GM18502 (cell line): ENCODE measurements at regions not wholly inside any gene's neighbourhood (a gene's known extent, or its start where the extent isn't known, plus 50 kb on each side); places are given as distances from the start of the nearest gene placed in this dataset.

Experiments used
- ATAC-seq: cut with Tn5 transposase; IDR thresholded peaks from one replicate; pipeline ENCODE4 v1.9.1; 2021; ENCODE audit warnings: mild to moderate bottlenecking; ENCODE audit not compliant: unreplicated experiment, poor library complexity

DNA sequence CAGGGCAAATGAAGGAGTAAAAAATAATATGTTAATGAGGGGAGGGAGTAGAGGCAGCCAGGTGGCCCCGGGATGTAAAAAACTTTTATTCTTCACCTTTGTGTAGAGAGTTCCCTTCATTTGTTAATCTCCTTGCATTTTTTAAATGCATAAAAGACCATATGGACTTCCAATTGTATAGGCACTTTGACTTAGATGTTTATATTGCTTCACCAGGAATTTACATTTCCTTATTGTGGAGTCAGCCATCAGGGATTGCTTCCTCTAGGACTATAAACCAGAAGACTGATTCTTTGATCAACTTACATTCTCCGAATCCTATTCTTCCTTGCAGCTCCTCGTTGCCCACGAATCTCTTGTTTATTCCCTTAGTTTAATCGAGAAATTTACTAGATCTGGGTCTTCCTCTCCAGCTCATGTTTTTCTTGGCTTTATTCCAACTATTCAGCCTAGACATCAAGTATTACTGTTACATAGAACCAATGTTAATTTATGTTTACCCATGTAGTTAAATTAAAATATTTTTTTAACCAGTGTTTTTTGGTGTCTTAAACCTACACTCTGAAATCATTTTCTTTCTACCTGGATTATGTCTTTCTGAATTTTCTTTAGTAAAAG is 1187.0 kb upstream of the SLC10A2 start:
- ATAC-seq: no peak

DNA sequence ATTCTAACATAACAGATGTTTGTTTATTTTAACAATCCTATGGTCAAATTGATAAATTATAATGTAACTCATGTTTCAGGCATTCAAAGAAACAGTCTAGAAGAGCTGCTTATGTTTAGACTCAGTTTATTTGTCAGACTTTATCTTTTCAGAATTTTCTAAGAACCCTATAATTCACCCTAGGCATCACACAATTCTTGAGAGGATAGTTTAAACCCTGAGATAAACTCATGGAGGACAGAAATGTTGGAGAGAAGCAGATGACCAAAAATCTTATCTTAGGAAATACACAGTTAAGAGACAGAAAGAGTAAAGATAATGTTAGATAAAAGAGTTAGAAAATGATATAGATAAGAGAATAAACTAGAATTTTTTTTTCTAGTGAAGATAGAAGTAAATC is 1185.7 kb upstream of the SLC10A2 start:
- ATAC-seq: no peak

DNA sequence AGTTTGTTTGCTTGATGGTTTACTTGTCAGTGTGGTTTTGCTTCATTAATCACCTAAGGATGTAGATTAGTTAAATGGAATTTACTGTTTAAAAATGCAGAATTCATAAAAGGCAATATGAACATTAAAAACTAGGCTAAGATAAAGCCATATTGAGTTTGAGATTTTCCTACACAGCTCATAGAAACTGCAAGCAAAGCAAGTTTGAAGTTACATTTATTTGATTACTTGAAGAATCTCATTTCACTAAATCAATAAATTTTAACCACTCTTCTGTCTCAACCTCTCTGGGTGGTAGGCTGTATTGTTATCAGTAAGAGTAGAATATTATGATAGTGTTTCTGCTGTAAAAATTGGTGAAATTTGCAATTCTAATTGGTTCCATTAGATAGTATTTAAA is 1180.7 kb upstream of the SLC10A2 start:
- no peak for ATAC-seq

DNA sequence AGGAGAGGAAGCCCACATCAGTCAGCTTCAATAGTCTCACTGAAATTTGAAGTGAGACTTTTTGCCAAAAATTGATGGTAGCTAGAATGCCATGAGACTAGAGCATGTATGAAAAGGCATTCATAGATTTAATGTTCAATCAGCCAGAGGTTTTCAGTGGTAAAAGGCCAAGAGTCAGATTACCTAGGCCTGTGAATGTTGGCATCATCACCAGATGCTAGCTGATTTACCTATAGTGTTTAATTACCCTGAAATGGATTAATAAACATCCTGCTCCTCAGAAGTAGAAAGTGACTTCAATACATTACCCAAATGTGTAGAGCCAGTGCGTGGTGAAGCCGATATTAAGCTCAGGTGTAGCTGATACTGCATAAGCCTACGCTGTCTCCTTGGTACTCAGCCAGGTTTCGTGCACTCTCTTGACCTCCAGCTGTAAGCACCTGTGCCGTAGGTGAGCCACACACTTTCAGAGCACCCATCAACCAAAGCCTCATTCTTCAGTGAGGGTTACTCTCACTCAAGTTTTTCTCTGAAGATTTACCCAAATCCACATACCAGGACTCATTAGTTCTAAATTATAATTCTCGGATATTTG is 1140.3 kb upstream of the SLC10A2 start:
- no peak for ATAC-seq

DNA sequence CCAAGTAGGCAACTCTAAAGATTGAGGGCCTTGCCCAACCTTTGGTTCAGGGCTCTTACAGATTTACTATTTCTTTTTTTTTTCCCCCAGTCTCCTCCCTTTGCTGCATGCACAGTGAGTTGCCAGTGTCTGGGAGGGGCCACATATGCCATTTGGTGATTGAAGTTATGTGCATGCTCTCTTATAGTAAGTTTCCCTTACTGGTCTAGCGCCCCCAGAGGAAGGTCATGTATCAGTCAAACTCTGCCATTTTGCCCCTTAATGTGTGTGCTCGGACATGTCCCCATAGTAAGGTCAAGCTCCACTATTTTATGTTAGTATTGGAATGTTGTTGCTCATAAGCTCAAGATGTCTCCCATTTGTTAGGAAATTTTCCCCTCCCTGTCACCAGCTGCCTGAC is 1138.0 kb upstream of the SLC10A2 start:
- no peak for ATAC-seq

DNA sequence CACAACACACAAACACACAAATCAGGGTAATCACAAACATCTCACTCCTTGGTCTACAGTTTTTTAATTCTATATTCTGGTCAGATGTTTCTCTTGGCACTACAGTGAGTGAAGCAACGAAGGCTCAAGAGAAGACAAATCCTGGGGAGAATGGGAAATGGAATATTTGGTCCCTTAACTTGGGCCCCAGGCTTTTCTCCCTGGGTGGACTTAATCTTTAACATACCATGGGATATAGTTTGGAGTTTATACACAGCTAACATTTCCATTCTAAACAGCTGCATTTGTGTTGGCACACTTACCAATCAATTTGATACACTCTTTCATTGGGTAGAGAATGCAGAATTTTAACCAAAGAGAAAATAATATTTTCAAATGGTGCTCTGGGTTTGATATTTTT is 1132.6 kb upstream of the SLC10A2 start:
- no peak for ATAC-seq

DNA sequence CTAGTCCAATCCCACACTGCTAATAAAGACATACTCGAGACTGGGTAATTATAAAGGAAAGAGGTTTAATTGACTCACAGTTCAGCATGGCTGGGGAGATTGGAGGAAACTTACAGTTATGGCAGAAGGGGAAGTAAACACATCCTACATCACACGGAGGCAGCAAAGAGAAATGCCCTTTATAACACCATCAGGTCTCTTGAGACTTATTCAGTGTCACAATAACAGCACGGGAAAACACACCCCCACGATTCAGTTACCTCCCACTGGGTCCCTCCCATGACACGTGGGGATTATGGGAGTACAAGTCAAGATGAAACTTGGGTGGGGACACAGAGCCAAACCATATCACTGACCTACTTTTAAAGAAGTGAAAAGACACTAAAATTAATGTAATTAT is 1130.4 kb upstream of the SLC10A2 start:
- no peak for ATAC-seq

DNA sequence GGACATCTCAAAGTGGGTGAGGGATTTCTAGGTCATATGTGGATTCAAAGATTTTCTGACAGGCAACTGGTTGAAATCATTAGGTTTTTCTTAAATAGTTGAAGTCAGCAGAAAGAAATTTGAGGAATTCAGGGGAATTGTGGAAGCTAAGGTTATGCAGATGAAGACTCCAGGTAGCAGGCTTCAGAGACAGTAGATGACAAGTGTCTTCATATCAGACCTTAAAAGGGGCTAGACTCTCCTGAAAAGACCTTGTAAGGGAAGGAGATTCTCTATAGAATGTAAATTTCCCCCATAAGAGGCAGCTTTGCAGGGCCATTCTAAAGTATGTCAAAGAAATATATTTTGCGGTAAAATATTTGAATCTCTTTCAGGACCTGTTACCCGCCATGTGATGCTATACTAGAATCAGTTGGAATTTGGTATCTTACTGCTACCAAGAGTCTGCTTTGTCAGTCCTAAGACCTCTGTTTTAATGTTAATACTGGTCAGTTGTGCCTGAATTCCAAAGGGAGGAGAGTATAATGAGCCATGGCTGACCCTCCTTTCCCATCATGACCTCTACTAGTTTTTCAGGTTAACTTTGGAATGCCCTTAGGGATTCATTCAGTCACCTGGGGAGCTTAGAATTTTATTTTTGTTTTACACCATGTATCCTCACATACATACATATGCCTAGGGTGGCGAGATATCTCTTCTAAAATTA is 1115.5 kb upstream of the SLC10A2 start:
- ATAC-seq: no peak

DNA sequence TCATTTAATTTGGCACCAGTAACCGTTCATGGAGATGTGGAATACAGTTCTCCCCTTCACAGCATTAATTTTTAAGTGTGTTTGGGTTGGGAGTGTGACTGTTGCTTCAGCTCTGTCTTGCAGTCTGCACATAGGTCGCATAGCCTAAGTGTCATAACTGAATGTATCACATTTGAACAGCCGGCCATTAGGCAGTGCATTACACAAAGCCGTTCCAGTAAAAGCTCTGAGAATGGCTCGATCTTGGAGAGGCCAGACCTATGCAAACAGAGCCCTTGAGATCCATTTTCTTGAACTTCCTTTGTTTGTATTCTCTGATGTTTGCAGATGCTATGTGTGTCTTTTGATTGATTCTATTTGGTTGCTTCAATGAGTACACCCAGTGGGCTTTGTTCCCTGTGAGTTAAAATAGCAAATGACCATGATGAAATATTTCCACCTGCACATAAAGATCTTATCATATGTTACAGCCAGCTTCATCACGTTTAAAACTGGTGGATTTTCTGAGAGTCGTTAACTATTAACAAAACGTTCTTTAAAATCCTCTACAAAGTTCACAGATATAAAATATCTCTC is 1104.9 kb upstream of the SLC10A2 start:
- ATAC-seq: no peak

DNA sequence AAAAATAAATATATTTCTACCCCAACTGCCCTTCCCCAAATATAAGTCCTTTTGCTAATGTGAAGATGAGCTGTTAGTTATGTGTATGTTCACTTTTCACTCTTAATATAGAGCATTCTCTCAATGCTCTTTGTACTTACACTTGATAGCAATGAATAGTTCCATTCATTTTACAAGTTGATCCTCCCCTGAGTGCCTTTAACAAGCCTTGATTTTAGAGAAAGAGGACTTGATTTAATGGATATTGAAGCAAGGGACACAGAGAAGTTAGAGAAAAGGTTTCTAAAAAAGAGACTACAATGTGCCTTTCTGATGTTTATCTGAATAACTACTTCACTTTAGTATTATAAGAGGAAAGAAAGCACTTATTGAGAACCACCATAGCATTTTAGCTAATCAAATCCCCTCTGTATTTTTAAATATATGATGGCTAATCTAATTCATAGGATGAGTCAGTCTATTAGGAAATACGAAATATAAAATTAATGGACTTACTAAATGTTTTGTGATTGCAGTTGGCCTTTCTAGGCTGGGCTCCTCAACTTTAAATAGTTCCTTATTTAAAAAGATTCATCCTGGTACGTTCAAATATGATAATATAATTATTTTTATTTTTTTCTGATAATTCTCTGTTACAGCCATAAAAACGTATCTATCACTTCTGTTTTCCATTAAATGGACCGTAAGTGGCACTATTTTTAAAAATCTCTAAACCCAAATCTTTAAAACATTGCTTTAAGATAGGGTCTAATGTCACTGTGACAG is 1097.8 kb upstream of the SLC10A2 start:
- no peak for ATAC-seq

DNA sequence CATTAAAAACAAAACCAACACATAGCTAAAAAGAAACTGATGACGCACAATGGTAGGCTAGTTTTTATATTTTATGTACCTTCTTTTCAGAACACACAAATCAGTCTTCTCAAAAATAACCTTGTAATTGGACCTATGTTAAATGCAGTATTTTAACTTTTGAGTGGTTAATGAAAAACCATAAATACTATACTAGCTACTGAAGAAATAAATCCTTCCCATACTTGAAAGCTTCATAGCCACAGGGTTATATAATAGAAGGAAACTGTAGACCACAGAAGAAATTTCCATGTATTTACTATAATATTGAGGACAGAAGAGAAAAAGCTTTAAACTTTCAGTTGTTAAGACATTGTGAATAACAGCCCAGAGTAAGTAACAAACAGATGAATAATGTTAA is 1094.3 kb upstream of the SLC10A2 start:
- no peak for ATAC-seq

DNA sequence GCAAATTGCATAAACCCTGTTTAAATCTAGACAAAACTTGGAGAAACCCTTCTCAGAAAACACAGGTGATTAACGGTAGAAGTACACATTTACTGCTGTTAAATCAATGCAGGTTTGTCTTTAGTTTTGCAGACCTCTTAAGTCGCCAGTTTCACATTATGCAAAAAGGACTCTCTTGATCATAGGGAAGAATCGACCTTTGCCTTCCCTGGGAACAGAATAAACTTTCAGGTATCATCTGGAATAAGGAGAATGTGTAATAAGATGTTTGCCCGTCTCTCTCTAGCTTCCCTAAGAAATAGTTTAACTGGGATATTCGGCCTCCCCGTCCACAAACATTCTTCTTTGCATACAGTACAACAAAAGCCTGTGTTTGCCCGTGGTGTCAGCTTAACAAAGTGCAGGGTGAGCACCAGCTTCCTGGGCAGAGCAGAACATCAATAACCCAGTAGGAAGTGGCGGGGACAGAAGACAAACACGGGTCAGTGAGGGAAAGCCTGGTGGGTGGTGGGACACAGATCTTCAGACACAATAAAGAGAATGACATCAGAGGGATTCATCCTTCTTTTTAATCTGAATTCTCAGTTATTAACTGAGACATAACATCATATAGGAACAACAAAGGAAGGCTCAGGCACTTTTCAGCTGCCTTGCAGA is 1077.7 kb upstream of the SLC10A2 start:
- ATAC-seq: no peak

DNA sequence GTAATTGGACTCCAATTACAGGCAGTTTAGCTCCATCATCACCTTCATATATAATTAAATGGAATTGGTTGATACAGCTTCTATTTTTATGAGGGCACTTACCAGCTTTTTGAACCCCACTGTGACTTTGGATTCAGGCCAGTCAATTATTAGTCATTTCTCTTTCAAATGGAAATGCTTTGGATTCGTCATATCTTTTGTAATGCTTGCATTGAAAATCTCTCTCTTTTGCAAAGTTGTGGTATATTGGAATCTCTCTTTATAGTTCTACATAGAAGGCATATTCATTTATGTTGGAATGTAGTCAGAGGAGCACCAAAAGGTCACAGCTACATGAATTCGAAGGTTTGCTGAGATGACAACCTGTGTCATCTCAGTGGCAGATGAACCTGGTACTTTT is 1074.3 kb upstream of the SLC10A2 start:
- ATAC-seq: no peak

DNA sequence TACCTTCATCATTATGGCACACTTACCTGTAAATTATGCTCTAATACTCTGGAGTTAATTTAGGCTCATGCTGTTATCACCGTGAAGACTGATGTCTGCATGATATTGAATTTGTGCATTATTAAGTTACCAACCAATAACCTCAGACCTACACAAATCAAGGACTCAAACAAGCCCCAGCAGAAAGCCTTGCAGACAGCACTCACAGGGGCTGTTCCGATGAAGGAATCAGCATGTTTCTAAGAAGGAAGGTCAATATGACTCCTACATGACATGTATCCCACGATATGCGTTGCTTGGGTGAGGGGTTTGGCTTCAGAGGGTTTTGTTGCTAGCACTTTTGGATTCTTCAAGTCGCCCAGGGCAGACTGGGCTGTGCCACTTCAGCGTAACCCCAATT is 1071.2 kb upstream of the SLC10A2 start:
- no peak for ATAC-seq

DNA sequence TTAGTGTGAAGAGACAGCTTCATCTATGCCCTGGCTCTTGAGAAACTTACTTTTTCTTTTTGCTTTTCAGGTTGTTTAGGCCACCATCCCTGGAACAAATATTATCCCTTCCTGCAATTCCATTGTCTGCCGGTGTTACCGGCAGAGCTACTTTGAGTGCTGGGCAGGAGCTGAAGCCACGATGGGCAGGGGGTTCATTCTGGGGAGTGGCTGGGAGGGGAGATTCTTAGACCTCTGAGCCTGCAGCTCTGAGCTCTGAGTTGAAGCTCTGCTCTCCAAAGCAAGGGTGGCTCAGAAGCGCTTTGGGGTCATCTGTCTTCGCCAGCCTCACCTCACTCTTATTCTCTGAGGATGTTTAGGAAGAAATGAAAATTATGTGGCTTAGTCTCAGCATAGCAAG is 1066.6 kb upstream of the SLC10A2 start:
- no peak for ATAC-seq

DNA sequence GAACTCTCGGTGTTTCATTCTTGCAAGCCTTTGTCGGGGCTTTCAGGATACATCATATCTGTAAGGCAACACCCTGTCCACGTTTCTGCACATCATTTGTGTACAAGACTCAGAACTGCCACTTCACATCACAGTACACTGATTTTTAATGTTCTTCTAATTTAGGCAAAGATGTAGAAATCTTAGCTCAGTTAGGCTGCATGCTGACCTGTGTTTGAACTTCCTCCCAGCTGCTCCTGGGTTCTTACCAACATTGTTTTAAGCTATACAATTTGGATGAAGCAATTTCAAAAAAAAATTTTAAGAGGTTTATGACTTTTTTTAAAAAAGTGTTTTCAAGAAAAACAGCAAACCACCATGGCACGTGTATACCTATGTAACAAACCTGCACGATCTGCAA is 1047.9 kb upstream of the SLC10A2 start:
- ATAC-seq: no peak

DNA sequence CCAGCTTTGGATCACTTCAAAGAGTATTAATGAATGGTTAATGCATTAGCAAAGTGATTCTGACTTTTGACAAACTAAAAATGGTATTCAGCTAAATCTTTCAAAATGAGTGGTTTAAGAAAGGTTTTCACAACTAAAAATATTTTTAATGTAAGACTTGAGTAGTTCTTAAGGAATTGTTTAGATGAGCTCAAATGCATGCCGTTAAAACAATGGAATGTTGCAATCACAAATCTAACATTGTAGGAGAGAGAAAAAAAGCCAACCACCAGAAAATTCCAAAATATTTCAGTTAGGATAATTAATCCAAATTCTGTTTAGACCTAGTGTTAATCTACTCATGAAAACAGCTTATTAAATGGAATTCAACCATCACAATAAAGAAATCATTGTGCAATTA is 1044.8 kb upstream of the SLC10A2 start:
- no peak for ATAC-seq

DNA sequence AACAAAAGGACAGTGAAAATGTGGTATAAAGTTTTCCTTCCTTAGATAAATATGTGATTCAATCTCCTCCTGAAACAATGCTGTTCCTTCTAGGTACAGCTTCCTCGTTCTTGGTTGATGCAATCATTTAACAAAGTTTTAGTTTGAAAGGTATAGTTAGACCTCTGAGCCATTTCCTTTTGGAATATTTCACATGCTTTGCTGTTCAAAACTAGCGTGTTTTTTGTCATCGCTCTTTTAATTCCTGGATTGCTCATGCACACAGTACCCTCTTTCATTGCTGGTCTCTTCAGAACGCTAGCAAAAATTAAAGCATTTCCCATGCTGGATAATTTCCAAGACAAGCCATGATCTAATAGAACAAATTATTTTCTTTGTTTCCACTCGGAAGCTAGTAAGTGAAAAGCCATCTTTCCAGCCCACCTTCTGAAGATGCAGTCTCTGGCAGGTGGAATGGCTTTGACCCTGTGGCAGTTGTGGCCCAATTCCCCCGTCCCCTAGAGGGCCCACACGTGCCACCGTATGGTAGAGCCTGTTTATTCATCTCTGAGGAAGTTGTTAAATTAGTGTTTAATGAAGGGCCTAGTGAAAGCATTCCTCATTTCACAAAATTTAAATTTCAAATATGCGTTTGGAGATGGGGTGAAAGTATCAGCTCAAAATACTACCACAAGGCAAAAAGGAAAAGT is 1040.6 kb upstream of the SLC10A2 start:
- ATAC-seq: no peak

DNA sequence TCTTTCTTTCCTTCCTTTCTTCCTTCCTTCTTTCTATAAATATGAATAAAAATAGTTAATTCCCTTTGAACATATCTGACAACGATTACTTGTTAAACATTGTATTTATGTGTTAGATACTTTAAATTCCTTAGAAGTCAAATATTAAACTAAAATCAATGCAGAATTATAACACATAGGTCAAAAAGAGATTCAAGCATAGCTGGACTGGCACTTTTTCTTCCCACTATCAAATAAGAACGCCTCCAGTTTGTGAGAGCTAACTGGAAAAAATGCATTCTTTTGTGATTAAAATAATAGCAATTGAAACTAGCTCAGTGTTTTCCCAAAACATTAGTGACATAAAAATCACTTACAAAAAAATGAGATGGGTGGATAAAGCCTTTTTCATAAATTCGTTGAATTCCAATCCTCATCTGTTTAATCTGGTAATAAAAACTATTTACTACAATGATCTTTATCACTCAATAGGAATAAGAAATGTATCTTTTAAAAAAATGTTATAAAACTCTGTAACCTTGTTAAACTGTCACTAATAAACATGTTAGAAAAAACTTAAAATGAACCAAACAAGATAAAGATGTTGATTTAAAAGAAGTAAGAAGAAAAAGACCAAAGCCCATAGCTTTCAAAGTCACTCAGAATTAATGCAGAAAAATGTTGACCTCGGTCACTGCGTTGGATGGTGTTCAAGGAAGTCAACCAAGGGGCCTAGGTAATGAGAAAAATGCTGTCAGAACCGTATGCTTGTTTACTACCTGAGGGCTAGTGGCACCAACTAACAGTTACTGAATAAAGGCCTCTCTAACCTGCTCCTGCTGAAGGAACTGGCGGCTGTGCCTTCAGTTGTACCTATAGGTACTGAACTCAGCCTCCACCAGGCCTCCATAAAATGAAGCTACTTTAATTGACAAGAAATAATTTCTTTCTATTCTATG is 1039.5 kb upstream of the SLC10A2 start:
- no peak for ATAC-seq
